ENCODE measurements at regions not wholly inside any gene's neighbourhood (a gene's known extent, or its start where the extent isn't known, plus 50 kb on each side); places are given as distances from the start of the nearest gene placed in this dataset.
"Not testable (repeated sequence)": the region's sequence is repeated elsewhere in the genome, so short reads cannot be mapped to it uniquely, and the experiment has no call there.

- DNase-seq = not testable (repeated sequence)
Observed at GRCh38 chr2:87695596-87696323, 52.1 kb upstream of the PLGLB2 start.

Measured in activated CD4-positive, alpha-beta T cell treated with anti-CD3 and anti-CD28 coated beads, Interleukin-2, amount 50 U/mL, for 4 hours (primary cell).